GM13977 (cell line): ENCODE measurements at regions not wholly inside any gene's neighbourhood (a gene's known extent, or its start where the extent isn't known, plus 50 kb on each side); places are given as distances from the start of the nearest gene placed in this dataset.

ENCODE experiments used
- DNase-seq: peaks from one replicate; pipeline ENCODE4 v3.0.0; 2012; ENCODE audit warnings: low spot score
- in situ Hi-C: fragments of 300-500 bp; cut with MboI; formaldehyde crosslinking; loops from one replicate; pipeline ENCODE4 v1.12.0; 2022; ENCODE audit warnings: low sequenced_read_pairs, low pct_unique_long_range_greater_than_20kb, mixed read lengths, inconsistent platforms; ENCODE audit not compliant: unreplicated experiment
- TF ChIP-seq, protein P1 (sequence below): IDR thresholded peaks from 2 replicates; pipeline ENCODE4 v1.5.1; 2012; ENCODE audit warnings: mild to moderate bottlenecking, control low read depth; ENCODE audit not compliant: insufficient read depth; ENCODE audit errors: extremely low read depth, missing control alignments

- TF ChIP-seq, protein P1, sequence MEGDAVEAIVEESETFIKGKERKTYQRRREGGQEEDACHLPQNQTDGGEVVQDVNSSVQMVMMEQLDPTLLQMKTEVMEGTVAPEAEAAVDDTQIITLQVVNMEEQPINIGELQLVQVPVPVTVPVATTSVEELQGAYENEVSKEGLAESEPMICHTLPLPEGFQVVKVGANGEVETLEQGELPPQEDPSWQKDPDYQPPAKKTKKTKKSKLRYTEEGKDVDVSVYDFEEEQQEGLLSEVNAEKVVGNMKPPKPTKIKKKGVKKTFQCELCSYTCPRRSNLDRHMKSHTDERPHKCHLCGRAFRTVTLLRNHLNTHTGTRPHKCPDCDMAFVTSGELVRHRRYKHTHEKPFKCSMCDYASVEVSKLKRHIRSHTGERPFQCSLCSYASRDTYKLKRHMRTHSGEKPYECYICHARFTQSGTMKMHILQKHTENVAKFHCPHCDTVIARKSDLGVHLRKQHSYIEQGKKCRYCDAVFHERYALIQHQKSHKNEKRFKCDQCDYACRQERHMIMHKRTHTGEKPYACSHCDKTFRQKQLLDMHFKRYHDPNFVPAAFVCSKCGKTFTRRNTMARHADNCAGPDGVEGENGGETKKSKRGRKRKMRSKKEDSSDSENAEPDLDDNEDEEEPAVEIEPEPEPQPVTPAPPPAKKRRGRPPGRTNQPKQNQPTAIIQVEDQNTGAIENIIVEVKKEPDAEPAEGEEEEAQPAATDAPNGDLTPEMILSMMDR = no peak
- no peak for DNase-seq
- in situ Hi-C loops = loop anchor here (25.0 kb wide), 2 partner anchors 238 to 762 kb away; partner anchors contain the start of gene SFMBT2
These were observed 69.8 kb upstream of the PRKCQ start for GRCh38 chr10:6649903-6650302.

- in situ Hi-C loops = no loop called here
- DNase-seq = no peak
- TF ChIP-seq, protein P1 = no peak
These were observed 69.0 kb upstream of the PRKCQ start for GRCh38 chr10:6648894-6649720.

GRCh38 chr10:6647811-6648526 is 67.9 kb upstream of the PRKCQ start:
- peak; percentile 61 for DNase-seq
- TF ChIP-seq, protein P1 = peak; percentile 61
- in situ Hi-C loops = no loop called here

DNA sequence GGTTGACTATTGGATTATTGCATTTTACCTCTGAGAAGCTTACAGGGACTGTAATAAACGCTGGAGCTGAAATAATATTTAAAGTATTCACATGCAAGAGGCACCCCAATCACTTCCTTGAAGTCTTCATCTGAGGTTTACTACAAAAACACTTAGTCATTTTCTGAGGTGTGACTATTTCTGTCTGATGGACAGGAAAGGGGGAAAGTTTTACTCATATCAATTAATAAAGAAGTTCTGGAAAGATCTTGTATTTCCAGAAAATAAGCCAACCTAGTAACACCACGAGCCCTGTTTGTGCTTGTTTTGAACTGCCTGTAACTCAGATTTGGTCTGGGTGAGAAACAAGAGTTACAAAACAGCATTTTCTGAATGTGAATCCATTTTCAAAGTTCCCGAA is 63.9 kb upstream of the PRKCQ start:
- no peak for DNase-seq
- in situ Hi-C loops = no loop called here
- TF ChIP-seq, protein P1 = no peak

DNA sequence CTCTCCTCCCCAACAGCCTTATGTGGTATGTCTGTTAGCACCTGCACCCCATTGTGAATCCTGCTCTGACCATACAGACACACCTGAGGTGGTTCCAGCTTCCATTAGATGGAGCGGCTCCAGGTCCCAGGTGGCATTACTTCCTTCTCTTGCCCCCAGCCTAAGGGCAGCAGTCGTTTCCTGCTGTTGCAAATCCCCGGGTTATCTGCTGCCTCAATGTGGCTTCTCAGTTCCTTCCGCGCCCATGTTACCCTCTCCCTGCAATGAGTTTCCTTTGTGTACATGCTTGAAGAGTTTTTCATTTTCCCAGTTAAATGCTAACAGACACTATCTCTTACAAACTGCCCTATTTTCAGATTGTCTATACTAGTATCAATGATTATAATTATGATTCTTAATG is 62.8 kb upstream of the PRKCQ start:
- TF ChIP-seq, protein P1 = no peak
- DNase-seq = no peak
- in situ Hi-C loops = no loop called here

- TF ChIP-seq, protein P1 = no peak
- DNase-seq = no peak
- in situ Hi-C loops = no loop called here
These were observed 60.5 kb upstream of the PRKCQ start for GRCh38 chr10:6640433-6641040.
